ENCODE measurements at regions not wholly inside any gene's neighbourhood (a gene's known extent, or its start where the extent isn't known, plus 50 kb on each side); places are given as distances from the start of the nearest gene placed in this dataset.

DNA sequence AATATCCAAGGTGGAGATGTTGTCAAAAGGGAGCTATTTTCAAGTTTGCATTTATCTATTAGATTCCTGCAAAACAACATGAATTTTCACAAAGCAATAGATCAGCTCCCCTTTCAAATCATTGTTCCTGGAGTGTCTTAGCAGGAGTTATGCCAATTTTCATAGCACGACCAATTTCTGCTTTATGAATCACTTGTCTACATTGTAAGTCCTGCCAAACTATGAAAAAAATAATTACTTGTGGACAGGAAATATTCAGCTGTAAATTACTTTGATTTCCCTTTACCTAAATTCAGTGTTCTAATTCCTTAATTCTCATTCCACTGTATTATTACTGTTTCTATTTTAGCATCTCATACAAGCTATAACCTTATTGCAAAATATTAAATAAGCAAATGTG lies 1289.6 kb downstream of the NSUN3 start:
- 0% methylated on average over 1 of the region's 1 CpG for WGBS (ENCODE audit: insufficient coverage, low coverage, missing lambda C conversion rate)
- Histone ChIP-seq H3K79me2 (ENCODE audit: control insufficient read depth, insufficient read depth, low read length) (no peaks in the 10 kb centered on the region), H3K4me3 (no peak overlapping the region), H3K36me3 (ENCODE audit: control insufficient read depth, insufficient read depth, low read length) (no peaks in the 10 kb centered on the region), H4K20me1 (replicated peaks; ENCODE audit: control insufficient read depth, insufficient read depth, low read length) (no peaks in the 10 kb centered on the region), H3K9ac (ENCODE audit: insufficient read depth in 1 of 2, low read depth in 2 of 2, low read length in 2 of 2) (no peak overlapping the region), H3K27me3 (ENCODE audit: control insufficient read depth in 2 of 2, insufficient read depth in 2 of 2, low read length in 2 of 2) (no peaks in the 10 kb centered on the region), H2AFZ (ENCODE audit: low read depth, low read length) (no peak overlapping the region), H3K9me1 (ENCODE audit: control insufficient read depth, insufficient read depth, low read length) (no peaks in the 10 kb centered on the region), H3K4me1 (replicated peaks in 1 of 2; ENCODE audit: control insufficient read depth in 2 of 2, insufficient read depth in 2 of 2, low read length in 2 of 2) (no peaks in the 10 kb centered on the region), H3K4me2 (ENCODE audit: insufficient read depth, low read length) (no peak overlapping the region), H3K27ac (ENCODE audit: extremely low read depth, low read depth, low read length) (no peak overlapping the region), H3K9me3 (replicated peaks; ENCODE audit: control insufficient read depth, insufficient read depth, low read depth, low read length) (no peaks in the 10 kb centered on the region)
- intact Hi-C loops (cut with micrococcal nuclease) (no loop called here), in situ Hi-C loops (cut with MboI) (no loop called here)
- ChIA-PET POLR2A (no interaction called here), CTCF (ENCODE audit: low intra/inter-chr PET ratio) (no interaction called here)
- TF ChIP-seq MCM7 (IDR thresholded peaks at IDR 0.05): no peak
- TF ChIP-seq HMG20A (CRISPR knock-in tag; conservative IDR thresholded peaks at IDR 0.05): no peak
- TF ChIP-seq ZFX (CRISPR knock-in tag; IDR thresholded peaks at IDR 0.05): no peak
- no peak for TF ChIP-seq SETDB1 (IDR thresholded peaks at IDR 0.05; ENCODE audit: low read length)
- TF ChIP-seq SMARCE1 (IDR thresholded peaks at IDR 0.05): no peak
- TF ChIP-seq GTF2A2 (tag; IDR thresholded peaks at IDR 0.05): no peak
- TF ChIP-seq FOXJ3 (CRISPR knock-in tag; IDR thresholded peaks at IDR 0.05): no peak
- no peak for TF ChIP-seq ZNF407 (IDR thresholded peaks at IDR 0.05; ENCODE audit: low read depth)
- TF ChIP-seq ZNF197 (CRISPR knock-in tag; IDR thresholded peaks at IDR 0.05; ENCODE audit: low read depth): no peak
- TF ChIP-seq CHD2 (IDR thresholded peaks at IDR 0.05; ENCODE audit: low read depth, low read length): no peak
- no peak for TF ChIP-seq CHAMP1 (IDR thresholded peaks at IDR 0.05)
- no peak for TF ChIP-seq ZNF140 (CRISPR knock-in tag; IDR thresholded peaks at IDR 0.05)
- no peak for TF ChIP-seq ATF7 (IDR thresholded peaks at IDR 0.05)
- TF ChIP-seq NR2F6 (CRISPR knock-in tag; IDR thresholded peaks at IDR 0.05): no peak
- DNase-seq (ENCODE audit: extremely low read depth in 1 of 4, low spot score in 3 of 4): no peak
- ATAC-seq: no peak
- FAIRE-seq: no peak
- no TSS peak for BruUV-seq (replicated peaks)

Data from K562 (cell line).